ENCODE measurements at regions not wholly inside any gene's neighbourhood (a gene's known extent, or its start where the extent isn't known, plus 50 kb on each side); places are given as distances from the start of the nearest gene placed in this dataset.

DNA sequence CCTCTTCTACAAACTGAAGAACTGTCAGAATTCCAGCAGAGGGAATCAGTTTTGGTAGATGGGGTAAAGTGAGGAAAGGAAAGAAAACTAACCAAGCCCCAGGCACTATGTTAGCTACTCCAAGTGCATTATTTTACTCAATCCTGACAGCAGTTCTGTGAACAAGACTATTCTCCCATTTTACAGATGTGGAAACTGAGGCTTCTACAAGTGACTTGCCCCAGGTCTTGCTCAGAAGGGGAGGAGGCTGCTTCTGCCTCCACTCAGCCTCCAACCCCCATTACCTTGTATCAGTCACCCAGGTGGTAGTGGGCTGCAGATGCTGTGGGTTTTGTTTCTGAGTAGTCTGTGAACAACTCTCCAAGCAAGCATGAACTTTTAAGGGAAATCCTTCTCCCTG is 315.2 kb upstream of the MAF start:
- no peak overlapping the region for H3K27ac Mint-ChIP-seq
- Histone ChIP-seq H3K23me2 (ENCODE audit: insufficient read length, low read depth, low read length, poor library complexity, severe bottlenecking) (no peaks in the 10 kb centered on the region), H3K18ac (ENCODE audit: insufficient read length, low read depth, low read length) (no peak overlapping the region), H2BK20ac (ENCODE audit: low read depth, low read length, poor library complexity, severe bottlenecking) (no peak overlapping the region), H4K5ac (ENCODE audit: insufficient read length, low read depth, low read length) (no peak overlapping the region), H3K79me2 (ENCODE audit: insufficient read depth, low read length) (no peaks in the 10 kb centered on the region), H2AK5ac (ENCODE audit: insufficient read length, low read length) (no peak overlapping the region), H2BK5ac (ENCODE audit: insufficient read length, low read length) (no peak overlapping the region), H3K4me1 (ENCODE audit: insufficient read depth, low read length) (no peaks in the 10 kb centered on the region; the same call in 1 of the 2 replicates), H4K8ac (replicated peaks; ENCODE audit: insufficient read length, low read depth, low read length) (no peak overlapping the region), H2AFZ (ENCODE audit: low read length) (no peak overlapping the region), H2BK12ac (ENCODE audit: insufficient read length, low read depth, low read length) (no peak overlapping the region), H3K56ac (ENCODE audit: insufficient read length, low read depth, low read length) (no peak overlapping the region), H2BK120ac (ENCODE audit: low read depth, low read length, poor library complexity, severe bottlenecking) (no peak overlapping the region), H3T11ph (ENCODE audit: low read length) (no peak overlapping the region), H2BK15ac (ENCODE audit: low read depth, low read length) (no peak overlapping the region), H3K27ac (ENCODE audit: insufficient read length, low read depth, low read length) (no peak overlapping the region), H3K23ac (ENCODE audit: insufficient read length, low read depth, low read length) (no peak overlapping the region), H3K4me2 (ENCODE audit: insufficient read depth, insufficient read length, low read length) (no peak overlapping the region), H4K20me1 (ENCODE audit: control insufficient read depth, insufficient read depth, insufficient read length) (no peaks in the 10 kb centered on the region), H4K91ac (ENCODE audit: insufficient read length, low read depth, low read length) (no peak overlapping the region), H3K9ac (ENCODE audit: extremely low read depth, insufficient read length, low read length) (no peak overlapping the region), H3K9me3 (ENCODE audit: control insufficient read depth, low read depth, low read length) (no peaks in the 10 kb centered on the region), H3K4ac (ENCODE audit: low read depth, low read length) (no peak overlapping the region), H3K14ac (ENCODE audit: insufficient read depth, low read length) (no peak overlapping the region), H3K79me1 (ENCODE audit: insufficient read depth, low read depth, low read length, poor library complexity, severe bottlenecking) (no peaks in the 10 kb centered on the region), H3K27me3 (ENCODE audit: insufficient read depth, low read length) (no peaks in the 10 kb centered on the region)
- DNase-seq = no peak
- TF ChIP-seq CTCF (conservative IDR thresholded peaks at IDR 0.05) = no peak
- peaks cover 13 to 18% of the 10 kb centered on the region in 2 experiments for H3K4me1 Mint-ChIP-seq
- peaks cover 3% of the 10 kb centered on the region; the same call in 1 of the 2 replicates for H3K27me3 Mint-ChIP-seq (ENCODE audit: low read depth)
- no peaks in the 10 kb centered on the region for H3K9me3 Mint-ChIP-seq
- no peaks in the 10 kb centered on the region for H3K36me3 Mint-ChIP-seq (ENCODE audit: insufficient read depth in 1 of 3, low read depth in 3 of 3)
- H3K4me3 Mint-ChIP-seq = no peak overlapping the region

All from H9 (cell line).